ENCODE measurements at regions not wholly inside any gene's neighbourhood (a gene's known extent, or its start where the extent isn't known, plus 50 kb on each side); places are given as distances from the start of the nearest gene placed in this dataset.

GRCh38 chr3:135860761-135861160 is 104.8 kb upstream of the PPP2R3A start:
- ChIA-PET POLR2A (no interaction called here), CTCF (no interaction called here)
- DNase-seq (ENCODE audit: extremely low spot score), result no peak
- no peak for TF ChIP-seq CTCF (IDR thresholded peaks at IDR 0.05; ENCODE audit: control extremely low read depth, extremely low read depth, low read depth, missing control alignments)

- POLR2A ChIA-PET, result no interaction called here
- no peak for TF ChIP-seq CTCF (IDR thresholded peaks at IDR 0.05; ENCODE audit: control extremely low read depth, extremely low read depth, low read depth, missing control alignments)
- DNase-seq (ENCODE audit: extremely low spot score), result no peak
- CTCF ChIA-PET, result no interaction called here
These were observed 103.2 kb upstream of the PPP2R3A start for GRCh38 chr3:135862361-135862760.

GRCh38 chr3:135864060-135864459 is 101.5 kb upstream of the PPP2R3A start:
- no peak for DNase-seq (ENCODE audit: extremely low spot score)

GRCh38 chr3:135865085-135865484 is 100.4 kb upstream of the PPP2R3A start:
- DNase-seq (ENCODE audit: extremely low spot score), result no peak
- POLR2A ChIA-PET, result no interaction called here
- TF ChIP-seq CTCF (IDR thresholded peaks at IDR 0.05; ENCODE audit: control extremely low read depth, extremely low read depth, low read depth, missing control alignments), result no peak
- CTCF ChIA-PET, result no interaction called here

More at GRCh38 chr3:135864060-135864459, 101.5 kb upstream of the PPP2R3A start:
- CTCF ChIA-PET, result interaction anchor here (1.7 kb wide), 1 partner anchor 20 kb away, joined by 4 read pairs; no protein-coding TSS in a partner anchor
- TF ChIP-seq CTCF (IDR thresholded peaks at IDR 0.05; ENCODE audit: control extremely low read depth, extremely low read depth, low read depth, missing control alignments), result no peak
- POLR2A ChIA-PET, result no interaction called here

GRCh38 chr3:135865553-135865952 is 100.0 kb upstream of the PPP2R3A start:
- TF ChIP-seq CTCF (IDR thresholded peaks at IDR 0.05; ENCODE audit: control extremely low read depth, extremely low read depth, low read depth, missing control alignments), result no peak
- CTCF ChIA-PET, result no interaction called here
- no peak for DNase-seq (ENCODE audit: extremely low spot score)
- POLR2A ChIA-PET, result no interaction called here

- no peak for TF ChIP-seq CTCF (IDR thresholded peaks at IDR 0.05; ENCODE audit: control extremely low read depth, extremely low read depth, low read depth, missing control alignments)
- no peak for DNase-seq (ENCODE audit: extremely low spot score)
- CTCF ChIA-PET, result interaction anchor here (1.2 to 1.7 kb wide), 2 partner anchors 8 to 18 kb away, joined by 3 to 4 read pairs; no protein-coding TSS in a partner anchor
- POLR2A ChIA-PET, result no interaction called here
These were observed 97.6 kb upstream of the PPP2R3A start for GRCh38 chr3:135867911-135868310.

- DNase-seq (ENCODE audit: extremely low spot score), result no peak
- TF ChIP-seq CTCF (IDR thresholded peaks at IDR 0.05; ENCODE audit: control extremely low read depth, extremely low read depth, low read depth, missing control alignments), result no peak
- ChIA-PET CTCF (no interaction called here), POLR2A (no interaction called here)
These were observed 96.7 kb upstream of the PPP2R3A start for GRCh38 chr3:135868801-135869200.
